NCI-H69 (cell line): ENCODE measurements at regions not wholly inside any gene's neighbourhood (a gene's known extent, or its start where the extent isn't known, plus 50 kb on each side); places are given as distances from the start of the nearest gene placed in this dataset.
"Not testable (repeated sequence)": the region's sequence is repeated elsewhere in the genome, so short reads cannot be mapped to it uniquely, and the experiment has no call there.

Experiments used
- DNase-seq: peaks from one replicate; lab custom pipeline; 2025; lab: John Stamatoyannopoulos, UW

GRCh38 chr9:39674437-39675210 lies 319.2 kb downstream of the SPATA31A1 start:
- DNase-seq: not testable (repeated sequence)

GRCh38 chr9:39675211-39675553 lies 319.7 kb downstream of the SPATA31A1 start:
- DNase-seq: not testable (repeated sequence)

GRCh38 chr9:39678534-39679263 lies 323.2 kb downstream of the SPATA31A1 start:
- not testable (repeated sequence) for DNase-seq

- DNase-seq: not testable (repeated sequence)
These were observed 325.4 kb downstream of the SPATA31A1 start for GRCh38 chr9:39680694-39681401.

- DNase-seq: not testable (repeated sequence)
These were observed 373.4 kb downstream of the SPATA31A1 start for GRCh38 chr9:39728862-39729261.

- not testable (repeated sequence) for DNase-seq
These were observed 389.4 kb downstream of the SPATA31A1 start for GRCh38 chr9:39744898-39745297.

- DNase-seq: not testable (repeated sequence)
These were observed 420.1 kb downstream of the SPATA31A1 start for GRCh38 chr9:39775570-39775969.

GRCh38 chr9:39791356-39791755 lies 435.9 kb downstream of the SPATA31A1 start:
- DNase-seq: not testable (repeated sequence)

GRCh38 chr9:39797935-39798334 lies 442.5 kb downstream of the SPATA31A1 start:
- not testable (repeated sequence) for DNase-seq

- DNase-seq: not testable (repeated sequence)
These were observed 443.8 kb downstream of the SPATA31A1 start for GRCh38 chr9:39799252-39799651.

GRCh38 chr9:39802561-39802960 lies 447.1 kb downstream of the SPATA31A1 start:
- not testable (repeated sequence) for DNase-seq

- peak; percentile 84 for DNase-seq
These were observed 454.1 kb downstream of the SPATA31A1 start for GRCh38 chr9:39809401-39810226.

GRCh38 chr9:39810401-39810800 lies 454.9 kb downstream of the SPATA31A1 start:
- DNase-seq: not testable (repeated sequence)

GRCh38 chr9:39811615-39812014 lies 456.1 kb downstream of the SPATA31A1 start:
- not testable (repeated sequence) for DNase-seq

- peak; percentile 24 for DNase-seq
These were observed 473.0 kb downstream of the SPATA31A1 start for GRCh38 chr9:39828457-39828856.
